Astrocyte (in vitro differentiated cells and primary cell): ENCODE measurements at regions not wholly inside any gene's neighbourhood (a gene's known extent, or its start where the extent isn't known, plus 50 kb on each side); places are given as distances from the start of the nearest gene placed in this dataset.
"Not testable (repeated sequence)": the region's sequence is repeated elsewhere in the genome, so short reads cannot be mapped to it uniquely, and the experiment has no call there.

Source experiments
- EZH2 ChIP-seq: IDR thresholded peaks from 2 replicates; pipeline ENCODE4 v1.6.1; 2012; ENCODE audit warnings: mild to moderate bottlenecking, low read length, inconsistent platforms; ENCODE audit not compliant: insufficient read depth
- TF ChIP-seq, protein P1 (sequence below): IDR thresholded peaks from 2 replicates; pipeline ENCODE4 v1.5.1; 2011; ENCODE audit warnings: low read depth, mild to moderate bottlenecking, inconsistent platforms, low read length, moderate library complexity; ENCODE audit not compliant: insufficient read depth

DNA sequence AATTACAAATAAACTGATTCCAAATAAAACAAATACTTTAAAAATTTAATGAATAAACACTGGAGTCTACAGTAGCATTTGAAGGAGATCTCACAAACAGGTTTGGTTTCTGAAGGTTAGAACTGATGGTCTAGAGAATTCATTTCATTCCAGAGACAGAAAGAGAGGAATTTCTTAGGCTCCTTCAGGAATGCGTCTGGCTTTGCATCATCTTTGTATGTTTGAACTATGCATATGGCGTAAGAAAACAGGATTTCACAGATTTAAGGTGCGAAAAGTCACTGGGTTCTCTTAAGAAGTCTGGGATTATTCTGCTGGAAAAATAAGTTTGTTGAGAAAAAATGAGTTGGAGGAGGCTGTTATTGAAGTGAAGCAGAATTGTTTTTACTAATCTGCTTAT lies 139.9 kb upstream of the DUSP22 start:
- TF ChIP-seq, protein P1, sequence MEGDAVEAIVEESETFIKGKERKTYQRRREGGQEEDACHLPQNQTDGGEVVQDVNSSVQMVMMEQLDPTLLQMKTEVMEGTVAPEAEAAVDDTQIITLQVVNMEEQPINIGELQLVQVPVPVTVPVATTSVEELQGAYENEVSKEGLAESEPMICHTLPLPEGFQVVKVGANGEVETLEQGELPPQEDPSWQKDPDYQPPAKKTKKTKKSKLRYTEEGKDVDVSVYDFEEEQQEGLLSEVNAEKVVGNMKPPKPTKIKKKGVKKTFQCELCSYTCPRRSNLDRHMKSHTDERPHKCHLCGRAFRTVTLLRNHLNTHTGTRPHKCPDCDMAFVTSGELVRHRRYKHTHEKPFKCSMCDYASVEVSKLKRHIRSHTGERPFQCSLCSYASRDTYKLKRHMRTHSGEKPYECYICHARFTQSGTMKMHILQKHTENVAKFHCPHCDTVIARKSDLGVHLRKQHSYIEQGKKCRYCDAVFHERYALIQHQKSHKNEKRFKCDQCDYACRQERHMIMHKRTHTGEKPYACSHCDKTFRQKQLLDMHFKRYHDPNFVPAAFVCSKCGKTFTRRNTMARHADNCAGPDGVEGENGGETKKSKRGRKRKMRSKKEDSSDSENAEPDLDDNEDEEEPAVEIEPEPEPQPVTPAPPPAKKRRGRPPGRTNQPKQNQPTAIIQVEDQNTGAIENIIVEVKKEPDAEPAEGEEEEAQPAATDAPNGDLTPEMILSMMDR = not testable (repeated sequence)
- not testable (repeated sequence) for TF ChIP-seq EZH2
